GM21423 (cell line): ENCODE measurements at regions not wholly inside any gene's neighbourhood (a gene's known extent, or its start where the extent isn't known, plus 50 kb on each side); places are given as distances from the start of the nearest gene placed in this dataset.

Experiments used
- ATAC-seq: cut with Tn5 transposase; IDR thresholded peaks from one replicate; pipeline ENCODE4 v1.9.1; 2021; ENCODE audit warnings: mild to moderate bottlenecking, moderate library complexity; ENCODE audit not compliant: unreplicated experiment

DNA sequence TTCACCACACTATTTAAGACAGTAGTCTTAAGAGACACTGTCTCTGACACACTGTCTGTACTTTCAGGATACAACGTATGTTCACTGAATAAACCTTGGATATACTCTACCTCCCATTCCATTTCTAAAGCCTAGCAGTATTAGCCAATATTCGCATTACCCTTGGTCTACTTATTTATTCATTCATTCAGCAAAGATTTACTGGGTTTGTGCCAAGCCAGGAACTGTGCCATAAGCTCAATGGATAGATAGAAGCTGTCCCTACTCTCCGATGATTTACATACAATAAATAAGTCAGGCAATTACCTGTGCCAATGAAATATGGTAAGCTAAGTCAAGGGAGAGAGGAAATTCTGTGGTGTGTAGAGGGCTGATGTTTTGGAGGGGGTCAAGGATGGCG, 195.2 kb upstream of the RAB4A start:
- ATAC-seq = no peak

- ATAC-seq = no peak
Observed at GRCh38 chr1:229076195-229076594, 194.7 kb upstream of the RAB4A start.

DNA sequence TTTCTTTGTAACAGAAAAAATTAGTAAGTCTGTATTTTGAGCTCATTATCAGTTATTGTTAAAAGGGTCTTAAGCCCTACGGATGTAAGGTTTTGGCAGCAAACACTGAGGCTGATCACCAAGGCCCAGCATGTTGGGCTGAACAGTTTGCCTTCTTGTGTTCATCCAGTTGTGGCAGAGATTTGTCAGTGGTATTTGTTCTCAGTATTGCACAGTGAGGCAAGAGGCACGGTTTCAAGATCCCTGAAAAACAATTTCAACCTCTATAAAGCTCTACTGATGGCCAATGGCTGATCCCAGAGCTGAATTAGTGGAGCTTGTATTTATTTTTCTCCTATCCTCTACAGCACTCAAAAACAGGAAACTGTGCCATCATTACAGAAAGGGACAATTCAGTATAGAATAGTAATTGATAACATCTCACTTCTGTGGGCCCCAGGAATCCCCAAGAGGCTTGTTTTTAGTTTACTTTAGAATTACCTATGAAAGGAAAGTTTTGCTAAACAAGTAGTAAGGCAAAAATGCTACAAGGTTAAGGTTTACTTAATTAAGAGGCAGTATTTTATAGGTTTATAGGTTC, 191.8 kb upstream of the RAB4A start:
- no peak for ATAC-seq

- no peak for ATAC-seq
Observed at GRCh38 chr1:229080361-229080760, 190.6 kb upstream of the RAB4A start.

GRCh38 chr1:229085291-229085690, 185.6 kb upstream of the RAB4A start:
- no peak for ATAC-seq

- no peak for ATAC-seq
Observed at GRCh38 chr1:229086091-229086490, 184.8 kb upstream of the RAB4A start.

DNA sequence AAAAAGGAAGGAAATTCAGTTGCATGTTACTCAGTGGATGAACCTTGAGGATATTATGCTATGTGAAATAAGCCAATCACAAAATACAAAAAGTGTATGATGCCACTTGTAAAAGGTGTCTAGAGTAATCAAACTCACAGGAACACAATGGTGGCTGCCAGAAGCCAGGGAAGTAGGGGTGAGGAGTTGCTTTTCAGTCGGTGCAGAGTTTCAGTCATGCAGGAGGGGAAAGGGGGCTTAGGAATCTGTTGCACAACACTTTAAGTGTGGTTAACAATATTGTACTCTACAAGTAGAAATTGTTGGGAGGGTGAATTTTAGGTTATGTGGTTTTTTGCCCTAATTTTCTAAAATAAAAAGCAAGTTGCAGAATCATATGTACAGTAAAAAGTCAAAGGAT, 184.2 kb upstream of the RAB4A start:
- no peak for ATAC-seq

DNA sequence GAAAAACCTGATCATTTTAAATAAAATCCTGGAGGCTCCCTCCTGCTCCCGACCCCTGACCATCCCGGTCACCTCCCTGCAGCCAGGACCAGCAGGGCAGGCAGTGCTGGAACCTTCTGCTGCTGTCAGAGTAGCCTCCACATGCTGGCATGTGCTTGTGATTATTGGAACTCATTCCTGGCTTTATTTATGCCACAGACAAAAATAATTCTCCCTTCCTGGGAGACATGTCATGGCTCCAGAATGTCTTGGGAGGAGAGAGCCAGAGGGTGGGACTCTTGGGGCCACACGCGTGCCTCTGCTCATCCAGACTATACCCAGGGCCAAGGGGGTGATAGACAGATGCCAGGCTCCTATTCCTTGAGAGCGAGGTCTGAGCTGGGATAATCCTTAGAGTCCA, 183.6 kb upstream of the RAB4A start:
- no peak for ATAC-seq

DNA sequence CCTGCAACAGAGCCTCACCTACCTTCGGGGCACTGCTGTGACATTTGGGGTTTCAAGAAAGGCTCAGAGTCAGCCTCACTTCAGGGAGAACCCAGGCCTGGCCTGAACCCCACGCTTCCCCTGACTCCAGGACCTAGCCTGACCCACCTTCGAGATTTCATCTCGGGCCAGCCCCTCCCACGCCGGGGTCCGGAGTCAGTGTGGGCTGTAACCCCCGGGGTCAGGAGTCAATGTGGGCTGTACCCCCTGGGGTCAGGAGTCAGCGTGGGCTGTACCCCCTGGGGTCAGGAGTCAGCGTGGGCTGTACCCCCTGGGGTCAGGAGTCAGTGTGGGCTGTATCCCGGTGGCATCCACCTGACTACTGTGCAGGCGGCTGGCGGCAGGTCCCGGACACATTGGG, 183.0 kb upstream of the RAB4A start:
- ATAC-seq = no peak

DNA sequence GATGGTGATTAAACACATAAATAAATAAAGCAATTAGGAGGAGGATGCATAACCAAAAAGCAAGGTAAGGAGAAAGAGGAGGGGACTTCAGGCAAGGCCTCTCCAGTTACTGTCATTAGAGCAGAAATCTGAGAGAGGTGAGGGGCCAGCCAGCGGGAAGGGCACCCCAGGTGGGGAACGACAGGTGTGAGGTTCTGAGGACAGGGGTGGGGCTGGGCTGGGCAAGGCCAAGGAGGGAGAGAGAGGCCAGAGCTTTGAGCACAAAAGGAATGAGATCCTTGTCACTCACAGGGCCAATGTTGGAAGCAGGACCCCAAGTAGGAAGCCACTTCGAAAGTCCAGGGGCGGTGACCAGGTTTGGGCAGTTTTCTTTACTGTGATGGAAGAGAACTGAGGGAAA, 182.2 kb upstream of the RAB4A start:
- ATAC-seq = no peak

GRCh38 chr1:229089586-229090208, 181.2 kb upstream of the RAB4A start:
- no peak for ATAC-seq

- no peak for ATAC-seq
Observed at GRCh38 chr1:229091721-229092136, 179.2 kb upstream of the RAB4A start.

- ATAC-seq = no peak
Observed at GRCh38 chr1:229092377-229093237, 178.3 kb upstream of the RAB4A start.

- no peak for ATAC-seq
Observed at GRCh38 chr1:229093238-229093540, 177.7 kb upstream of the RAB4A start.

GRCh38 chr1:229093609-229094336, 177.1 kb upstream of the RAB4A start:
- no peak for ATAC-seq

- ATAC-seq = no peak
Observed at GRCh38 chr1:229094476-229095311, 176.2 kb upstream of the RAB4A start.

GRCh38 chr1:229095325-229095724, 175.6 kb upstream of the RAB4A start:
- no peak for ATAC-seq

DNA sequence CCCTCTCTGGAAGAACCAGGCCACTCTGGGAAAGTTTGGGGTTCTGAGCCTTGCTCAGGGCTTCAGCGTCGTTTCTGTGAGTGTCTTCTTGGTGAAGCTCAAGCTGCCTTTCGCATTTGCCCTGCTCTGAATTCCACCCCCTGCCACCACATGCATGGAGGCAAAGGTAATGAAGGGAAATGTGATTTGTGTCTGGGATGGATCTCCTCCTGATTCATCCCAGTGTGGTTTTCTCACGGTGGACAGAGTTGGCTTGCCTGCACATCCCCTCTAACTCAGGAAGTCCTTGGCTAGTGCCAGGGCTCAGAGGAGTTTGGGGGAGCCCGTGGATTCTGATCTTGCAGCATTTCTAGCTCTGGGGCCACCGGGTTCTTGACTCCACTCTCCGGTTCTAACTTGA, 173.6 kb upstream of the RAB4A start:
- no peak for ATAC-seq

- no peak for ATAC-seq
Observed at GRCh38 chr1:229098361-229098760, 172.6 kb upstream of the RAB4A start.

GRCh38 chr1:229098903-229099578, 171.9 kb upstream of the RAB4A start:
- no peak for ATAC-seq
